Gastrocnemius medialis (tissue), 4 donors: ENCODE measurements at regions not wholly inside any gene's neighbourhood (a gene's known extent, or its start where the extent isn't known, plus 50 kb on each side); places are given as distances from the start of the nearest gene placed in this dataset.
A peak's percentile ranks its signal among the peaks of the same experiment; 100 is the strongest.

Experiments
- ATAC-seq, 2 donors: fragments of 150-250 bp; one replicate each; pipeline ENCODE4 v1.9.1; 2016
- DNase-seq, 2 donors: peaks; one replicate each; pipeline ENCODE4 v3.0.0-alpha.2; 2019
- H3K27ac ChIP-seq, 4 donors: fragments of 200-600 bp; sonication (generic); 1 replicate in 1 of 4; 2 replicates in 3 of 4; pipeline ENCODE4 v1.5.1; 2016 to 2018; ENCODE audit warnings: mild to moderate bottlenecking in 2 of 4, moderate library complexity in 1 of 4
- H3K27me3 ChIP-seq, 3 donors: fragments of 200-600 bp; sonication (generic) in 2 of 3; 1 replicate in 1 of 3; 2 replicates in 2 of 3; pipeline versions ENCODE4 v1.5.1 to v1.6.0; 2016 to 2019; ENCODE audit warnings: mild to moderate bottlenecking in 1 of 3, moderate library complexity in 1 of 3
- H3K36me3 ChIP-seq, 2 donors: fragments of 200-600 bp; sonication (generic) in 1 of 2; one replicate each; pipeline ENCODE4 v1.5.1; 2017 to 2018
- H3K4me1 ChIP-seq, 2 donors: fragments of 200-600 bp; sonication (generic) in 1 of 2; one replicate each; pipeline ENCODE4 v1.5.1; 2016 to 2017; ENCODE audit warnings: mild to moderate bottlenecking in 2 of 2
- H3K4me3 ChIP-seq, 4 donors: fragments of 200-600 bp; sonication (generic) in 3 of 4; 1 replicate in 1 of 4; 2 replicates in 3 of 4; pipeline ENCODE4 v1.5.1; 2016 to 2019; ENCODE audit warnings: mild to moderate bottlenecking in 2 of 4
- H3K9me3 ChIP-seq, 3 donors: fragments of 200-600 bp; sonication (generic) in 2 of 3; 1 replicate in 1 of 3; 2 replicates in 2 of 3; pipeline ENCODE4 v1.5.1; 2016 to 2019
- CTCF ChIP-seq, 5 experiments: fragments of 450-650 bp in 3 of 5; fragments of 200-600 bp in 2 of 5; sonication (generic) in 2 of 5; IDR thresholded peaks in 4 of 5; conservative IDR thresholded peaks in 1 of 5; 1 replicate in 4 of 5; 2 replicates in 1 of 5; pipeline ENCODE4 v1.5.1; 2016 to 2019; ENCODE audit warnings: antibody characterized with exemption in 5 of 5, mild to moderate bottlenecking in 3 of 5, moderate library complexity in 3 of 5
- POLR2A ChIP-seq, 2 donors: fragments of 450-650 bp; IDR thresholded peaks; one replicate each; pipeline ENCODE4 v1.6.1; 2017; ENCODE audit warnings: antibody characterized with exemption in 2 of 2, mild to moderate bottlenecking in 2 of 2, moderate library complexity in 2 of 2
- in situ Hi-C, 4 donors: fragments of 200-750 bp; cut with MboI; loops; one replicate each; pipeline versions ENCODE4 v1.15.0 to v1.8.0; 2017; ENCODE audit warnings: low sequenced_read_pairs in 4 of 4
- intact Hi-C: fragments of 100-400 bp; cut with DNase I; formaldehyde crosslinking; loops from one replicate; pipeline ENCODE4 v1.15.1; 2023; ENCODE audit warnings: low total_unique reads

DNA sequence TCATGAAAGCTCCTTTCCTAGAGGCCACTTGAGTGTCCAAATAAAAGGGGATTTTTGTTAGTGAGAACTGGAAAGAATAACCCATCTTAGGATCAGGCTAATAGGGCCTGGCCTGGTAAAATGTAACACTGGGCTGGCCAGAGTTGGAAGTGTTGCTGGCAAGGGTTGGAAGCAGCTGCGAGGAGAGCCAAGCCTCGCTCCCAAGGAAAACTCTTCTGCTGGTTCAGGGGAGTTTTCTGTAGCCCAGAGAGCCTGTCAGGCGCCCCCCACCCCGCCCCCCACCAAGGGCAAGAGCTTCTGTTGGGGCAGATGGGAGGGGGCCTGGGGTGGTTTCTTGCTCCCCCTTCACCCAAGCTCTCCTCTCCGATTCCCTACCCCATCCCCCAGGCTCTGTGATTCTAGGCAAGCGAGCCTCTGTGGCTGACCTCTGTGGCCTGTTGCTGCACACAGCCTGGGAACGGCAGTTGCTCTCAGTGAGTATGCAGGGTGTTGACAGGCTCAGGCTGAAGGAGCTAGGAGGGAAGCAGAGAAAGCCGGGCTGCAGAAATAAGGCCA is 547.8 kb downstream of the CCDC171 start:
- Histone ChIP-seq H3K27me3 (no peaks in the 10 kb centered on the region), H3K36me3 (no peaks in the 10 kb centered on the region), H3K4me3 (no peak overlapping the region), H3K27ac (peak overlapping the region in 2 of 4 donors; percentile 22 to 43), H3K4me1 (peaks cover 0 to 6% of the 10 kb centered on the region in 2 donors), H3K9me3 (no peaks in the 10 kb centered on the region)
- DNase-seq (peak; percentile 15 to 22), ATAC-seq (peak; percentile 49 to 55)
- intact Hi-C loops = no loop called here
- in situ Hi-C loops = no loop called here
- no peak for TF ChIP-seq POLR2A (IDR thresholded peaks at IDR 0.05)
- no peak for TF ChIP-seq CTCF (IDR thresholded peaks at IDR 0.05 in 4 of 5, conservative IDR thresholded peaks at IDR 0.05 in 1 of 5)

DNA sequence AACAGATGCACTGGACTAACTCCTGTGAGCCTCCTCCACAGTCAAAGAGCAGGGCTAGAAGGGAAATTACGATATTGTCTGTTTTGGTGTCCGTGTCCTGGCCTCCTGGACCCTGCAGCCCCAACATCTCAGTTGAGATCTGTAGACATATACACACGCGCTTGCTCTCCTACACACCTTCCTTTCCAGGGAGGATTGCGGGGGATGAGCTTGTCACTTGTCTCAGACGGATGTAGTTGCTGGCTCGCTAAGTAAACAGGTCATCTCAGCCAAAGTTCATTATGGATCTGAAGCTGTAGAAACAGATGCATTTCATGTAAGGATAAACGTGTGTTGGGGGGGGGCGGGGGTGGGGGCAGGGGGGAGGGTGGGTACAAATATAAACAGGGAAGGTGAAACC is 549.3 kb downstream of the CCDC171 start:
- Histone ChIP-seq H3K4me1 (peaks cover 0 to 6% of the 10 kb centered on the region in 2 donors), H3K9me3 (no peaks in the 10 kb centered on the region), H3K36me3 (no peaks in the 10 kb centered on the region), H3K27ac (no peak overlapping the region), H3K4me3 (no peak overlapping the region), H3K27me3 (no peaks in the 10 kb centered on the region)
- no peak for DNase-seq
- intact Hi-C loops = no loop called here
- no peak for ATAC-seq
- in situ Hi-C loops = no loop called here
- TF ChIP-seq POLR2A (IDR thresholded peaks at IDR 0.05) = no peak
- no peak for TF ChIP-seq CTCF (IDR thresholded peaks at IDR 0.05 in 4 of 5, conservative IDR thresholded peaks at IDR 0.05 in 1 of 5)

GRCh38 chr9:16103620-16104397 is 551.0 kb downstream of the CCDC171 start:
- intact Hi-C loops = no loop called here
- Histone ChIP-seq H3K9me3 (no peaks in the 10 kb centered on the region), H3K27me3 (no peaks in the 10 kb centered on the region), H3K27ac (no peak overlapping the region), H3K36me3 (no peaks in the 10 kb centered on the region), H3K4me3 (no peak overlapping the region), H3K4me1 (peaks cover 0 to 6% of the 10 kb centered on the region in 2 donors)
- DNase-seq (no peak), ATAC-seq (peak in 1 of 2 donors; percentile 16)
- in situ Hi-C loops = no loop called here
- TF ChIP-seq POLR2A (IDR thresholded peaks at IDR 0.05) (no peak), CTCF (IDR thresholded peaks at IDR 0.05 in 4 of 5, conservative IDR thresholded peaks at IDR 0.05 in 1 of 5) (no peak)

GRCh38 chr9:16105168-16106020 is 552.6 kb downstream of the CCDC171 start:
- Histone ChIP-seq H3K27ac (no peak overlapping the region), H3K4me1 (peaks cover 0 to 6% of the 10 kb centered on the region in 2 donors), H3K4me3 (no peak overlapping the region), H3K9me3 (no peaks in the 10 kb centered on the region), H3K27me3 (no peaks in the 10 kb centered on the region), H3K36me3 (no peaks in the 10 kb centered on the region)
- intact Hi-C loops = no loop called here
- no peak for TF ChIP-seq POLR2A (IDR thresholded peaks at IDR 0.05)
- TF ChIP-seq CTCF (IDR thresholded peaks at IDR 0.05 in 4 of 5, conservative IDR thresholded peaks at IDR 0.05 in 1 of 5) = no peak
- DNase-seq (no peak), ATAC-seq (no peak)
- in situ Hi-C loops = no loop called here
